Activated CD4-positive, alpha-beta T cell treated with anti-CD3 and anti-CD28 coated beads for 36 hours (primary cell): ENCODE measurements at regions not wholly inside any gene's neighbourhood (a gene's known extent, or its start where the extent isn't known, plus 50 kb on each side); places are given as distances from the start of the nearest gene placed in this dataset.

Source experiments
- ATAC-seq: fragments of 200-7000 bp; cut with Tn5 transposase; one replicate; pipeline ENCODE4 v1.10.0; 2021; ENCODE audit warnings: mild to moderate bottlenecking, moderate library complexity
- CTCF ChIA-PET: fragments of 350-600 bp; sonication (Branson Sonifier 250); formaldehyde crosslinking; loops from one replicate; lab custom pipeline; 2021; ENCODE audit warnings: antibody characterized with exemption; lab: Charles Lee
- POLR2A ChIA-PET: fragments of 350-600 bp; sonication (Branson Sonifier 250); formaldehyde crosslinking; loops from one replicate; lab custom pipeline; 2021; ENCODE audit warnings: antibody characterized with exemption, inconsistent platforms; lab: Charles Lee
- DNase-seq: peaks from one replicate; pipeline ENCODE4 v3.0.0-alpha.2; 2020
- H3K27ac Mint-ChIP-seq: one replicate; pipeline ENCODE4 v1.8.0; 2021; ENCODE audit warnings: mixed read lengths
- H3K27me3 Mint-ChIP-seq: one replicate; pipeline ENCODE4 v1.8.0; 2021; ENCODE audit warnings: mixed read lengths
- H3K36me3 Mint-ChIP-seq: one replicate; pipeline ENCODE4 v1.8.0; 2021; ENCODE audit warnings: low read depth, mixed read lengths
- H3K4me1 Mint-ChIP-seq: one replicate; pipeline ENCODE4 v1.8.0; 2021; ENCODE audit warnings: mixed read lengths
- H3K4me3 Mint-ChIP-seq: one replicate; pipeline ENCODE4 v1.8.0; 2021; ENCODE audit warnings: mild to moderate bottlenecking, moderate library complexity, mixed read lengths
- H3K9me3 Mint-ChIP-seq: one replicate; pipeline ENCODE4 v1.8.0; 2021; ENCODE audit warnings: low read depth, mixed read lengths
- intact Hi-C, 2 experiments: fragments of 100-400 bp; cut with DNase I in 1 of 2; cut with micrococcal nuclease in 1 of 2; formaldehyde crosslinking; loops; one replicate each; pipeline versions ENCODE4 v1.14.2 to v1.15.1; 2022 to 2024; cut with DNase I, micrococcal nuclease

- no peak for ATAC-seq
- ChIA-PET POLR2A (no interaction called here), CTCF (no interaction called here)
- intact Hi-C loops = loop anchor here in 1 of 2 experiments (5.0 kb wide), 1 partner anchor 883 kb away; no protein-coding TSS in a partner anchor
- no peaks in the 10 kb centered on the region for H3K9me3 Mint-ChIP-seq
- no peak overlapping the region for H3K4me3 Mint-ChIP-seq
- DNase-seq = no peak
- no peak overlapping the region for H3K27ac Mint-ChIP-seq
- no peaks in the 10 kb centered on the region for H3K27me3 Mint-ChIP-seq
- peaks cover 2% of the 10 kb centered on the region for H3K4me1 Mint-ChIP-seq
- no peaks in the 10 kb centered on the region for H3K36me3 Mint-ChIP-seq
Observed at GRCh38 chr2:12124790-12125189, 378.4 kb downstream of the LPIN1 start.

GRCh38 chr2:12126318-12126717, 379.9 kb downstream of the LPIN1 start:
- H3K36me3 Mint-ChIP-seq = no peaks in the 10 kb centered on the region
- ChIA-PET CTCF (no interaction called here), POLR2A (no interaction called here)
- no peaks in the 10 kb centered on the region for H3K27me3 Mint-ChIP-seq
- peaks cover 2% of the 10 kb centered on the region for H3K4me1 Mint-ChIP-seq
- no peak for DNase-seq
- no peaks in the 10 kb centered on the region for H3K9me3 Mint-ChIP-seq
- intact Hi-C loops = loop anchor here in 1 of 2 experiments (5.0 kb wide), 1 partner anchor 881 kb away; no protein-coding TSS in a partner anchor
- H3K4me3 Mint-ChIP-seq = no peak overlapping the region
- H3K27ac Mint-ChIP-seq = no peak overlapping the region
- no peak for ATAC-seq

DNA sequence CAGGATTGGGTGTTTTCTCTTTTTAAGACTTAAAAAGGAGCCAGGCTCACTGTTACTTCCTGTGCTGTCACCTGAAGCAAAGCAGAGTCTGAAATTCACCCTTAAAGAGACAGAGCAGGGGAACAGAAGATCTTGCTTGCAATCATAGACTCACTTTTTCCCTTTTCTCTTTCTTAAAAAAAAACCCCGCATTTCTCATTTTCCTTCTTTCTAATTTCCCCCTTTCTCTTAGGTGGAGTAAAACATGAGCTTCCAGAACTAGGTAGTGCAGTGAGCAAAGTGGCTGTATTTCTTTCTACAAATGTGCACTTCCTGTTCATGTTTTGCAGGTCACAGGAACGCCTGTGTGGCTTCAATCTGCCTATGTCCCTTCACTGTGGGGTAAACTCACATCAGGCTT, 381.2 kb downstream of the LPIN1 start:
- H3K9me3 Mint-ChIP-seq = no peaks in the 10 kb centered on the region
- H3K27ac Mint-ChIP-seq = peak overlapping the region; percentile 75
- no peaks in the 10 kb centered on the region for H3K36me3 Mint-ChIP-seq
- no peak overlapping the region for H3K4me3 Mint-ChIP-seq
- H3K4me1 Mint-ChIP-seq = peaks cover 2% of the 10 kb centered on the region
- ChIA-PET CTCF (interaction anchor here (0.7 kb wide), 2 partner anchors 10 to 17 kb away, joined by 3 to 5 read pairs; no protein-coding TSS in a partner anchor), POLR2A (no interaction called here)
- DNase-seq (no peak), ATAC-seq (peak; percentile 92)
- no peaks in the 10 kb centered on the region for H3K27me3 Mint-ChIP-seq
- intact Hi-C loops = loop anchor here in 1 of 2 experiments (5.0 kb wide), 1 partner anchor 880 kb away; no protein-coding TSS in a partner anchor

GRCh38 chr2:12131975-12132374, 385.5 kb downstream of the LPIN1 start:
- CTCF ChIA-PET = interaction anchor here (1.1 kb wide), 1 partner anchor 799 kb away, joined by 3 read pairs; no protein-coding TSS in a partner anchor
- H3K9me3 Mint-ChIP-seq = peaks cover 3% of the 10 kb centered on the region
- H3K27ac Mint-ChIP-seq = no peak overlapping the region
- H3K36me3 Mint-ChIP-seq = no peaks in the 10 kb centered on the region
- intact Hi-C loops = no loop called here
- POLR2A ChIA-PET = no interaction called here
- H3K27me3 Mint-ChIP-seq = no peaks in the 10 kb centered on the region
- no peaks in the 10 kb centered on the region for H3K4me1 Mint-ChIP-seq
- DNase-seq (no peak), ATAC-seq (no peak)
- H3K4me3 Mint-ChIP-seq = no peak overlapping the region

GRCh38 chr2:12141618-12142258, 395.3 kb downstream of the LPIN1 start:
- peaks cover 3% of the 10 kb centered on the region for H3K27me3 Mint-ChIP-seq
- CTCF ChIA-PET = no interaction called here
- H3K9me3 Mint-ChIP-seq = no peaks in the 10 kb centered on the region
- H3K36me3 Mint-ChIP-seq = no peaks in the 10 kb centered on the region
- H3K4me1 Mint-ChIP-seq = peaks cover 3% of the 10 kb centered on the region
- DNase-seq (no peak), ATAC-seq (no peak)
- intact Hi-C loops = no loop called here
- no peak overlapping the region for H3K4me3 Mint-ChIP-seq
- POLR2A ChIA-PET = no interaction called here
- H3K27ac Mint-ChIP-seq = no peak overlapping the region

DNA sequence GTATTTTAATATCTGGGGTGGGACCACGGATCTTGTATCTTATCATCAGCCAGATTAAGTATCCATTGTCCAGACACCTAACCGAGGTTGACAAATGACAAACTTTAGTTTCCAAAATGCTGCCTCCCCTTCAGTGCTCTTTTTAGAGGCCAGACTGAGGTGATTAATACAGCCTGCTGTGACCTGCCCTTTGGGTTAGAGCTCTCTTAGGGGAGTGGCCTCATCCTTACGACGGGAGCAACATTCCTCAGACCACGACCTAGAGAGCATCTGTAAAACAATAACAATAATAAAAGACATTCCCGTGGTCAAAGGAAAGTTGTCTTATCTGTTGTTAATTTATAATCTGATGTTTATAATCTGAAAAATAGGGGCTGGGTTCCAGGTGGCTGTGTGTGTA, 405.3 kb downstream of the LPIN1 start:
- Mint-ChIP-seq H3K36me3 (no peaks in the 10 kb centered on the region), H3K9me3 (no peaks in the 10 kb centered on the region), H3K4me3 (no peak overlapping the region), H3K4me1 (no peaks in the 10 kb centered on the region), H3K27me3 (no peaks in the 10 kb centered on the region), H3K27ac (no peak overlapping the region)
- DNase-seq (no peak), ATAC-seq (no peak)
- ChIA-PET POLR2A (no interaction called here), CTCF (no interaction called here)
- intact Hi-C loops = no loop called here

DNA sequence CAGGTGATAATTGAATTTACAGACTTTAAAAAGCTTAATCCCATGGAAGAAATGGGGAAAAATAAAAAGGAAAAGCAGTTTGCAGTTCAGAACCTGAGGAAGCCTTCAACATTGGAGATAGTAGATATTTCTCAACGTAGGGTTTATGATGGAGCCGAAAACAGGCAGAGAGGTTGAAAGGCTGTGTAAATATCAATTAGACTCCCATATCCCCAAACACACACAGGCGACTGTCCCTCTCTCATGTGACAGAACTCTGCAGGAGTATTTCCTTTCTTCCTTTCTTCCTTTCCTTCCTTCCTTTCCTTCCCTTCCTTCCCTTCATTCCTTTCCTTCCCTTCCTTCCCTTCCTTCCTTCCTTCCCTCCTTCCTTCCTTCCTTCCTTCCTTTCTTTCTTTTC, 406.5 kb downstream of the LPIN1 start:
- intact Hi-C loops = no loop called here

GRCh38 chr2:12155303-12156051, 409.0 kb downstream of the LPIN1 start:
- H3K27me3 Mint-ChIP-seq = no peaks in the 10 kb centered on the region
- POLR2A ChIA-PET = no interaction called here
- DNase-seq = no peak

More for the DNA sequence above, 406.5 kb downstream of the LPIN1 start:
- H3K9me3 Mint-ChIP-seq = no peaks in the 10 kb centered on the region
- POLR2A ChIA-PET = no interaction called here
- H3K27me3 Mint-ChIP-seq = no peaks in the 10 kb centered on the region
- ATAC-seq = no peak
- no peak overlapping the region for H3K4me3 Mint-ChIP-seq
- CTCF ChIA-PET = no interaction called here
- no peak for DNase-seq
- no peaks in the 10 kb centered on the region for H3K36me3 Mint-ChIP-seq
- no peak overlapping the region for H3K27ac Mint-ChIP-seq
- no peaks in the 10 kb centered on the region for H3K4me1 Mint-ChIP-seq

GRCh38 chr2:12156349-12156748, 409.9 kb downstream of the LPIN1 start:
- Mint-ChIP-seq H3K27me3 (no peaks in the 10 kb centered on the region), H3K36me3 (no peaks in the 10 kb centered on the region), H3K4me3 (no peak overlapping the region), H3K4me1 (no peaks in the 10 kb centered on the region), H3K9me3 (peaks cover 3% of the 10 kb centered on the region), H3K27ac (no peak overlapping the region)
- ATAC-seq (no peak), DNase-seq (no peak)
- CTCF ChIA-PET = interaction anchor here (1.0 kb wide), 1 partner anchor 371 kb away, joined by 3 read pairs; no protein-coding TSS in a partner anchor
- intact Hi-C loops = no loop called here
- POLR2A ChIA-PET = no interaction called here

More at GRCh38 chr2:12155303-12156051, 409.0 kb downstream of the LPIN1 start:
- no peak for ATAC-seq
- no peaks in the 10 kb centered on the region for H3K36me3 Mint-ChIP-seq
- no peak overlapping the region for H3K4me3 Mint-ChIP-seq
- H3K27ac Mint-ChIP-seq = no peak overlapping the region
- intact Hi-C loops = no loop called here
- no peaks in the 10 kb centered on the region for H3K4me1 Mint-ChIP-seq
- peaks cover under 1% of the 10 kb centered on the region for H3K9me3 Mint-ChIP-seq
- CTCF ChIA-PET = no interaction called here

- Mint-ChIP-seq H3K36me3 (no peaks in the 10 kb centered on the region), H3K9me3 (peaks cover 3% of the 10 kb centered on the region), H3K27ac (no peak overlapping the region), H3K4me1 (peaks cover 8% of the 10 kb centered on the region), H3K27me3 (peaks cover 8% of the 10 kb centered on the region), H3K4me3 (no peak overlapping the region)
- ATAC-seq (no peak), DNase-seq (no peak)
- intact Hi-C loops = no loop called here
- CTCF ChIA-PET = no interaction called here
- POLR2A ChIA-PET = no interaction called here
Observed at GRCh38 chr2:12161085-12161484, 414.7 kb downstream of the LPIN1 start.

DNA sequence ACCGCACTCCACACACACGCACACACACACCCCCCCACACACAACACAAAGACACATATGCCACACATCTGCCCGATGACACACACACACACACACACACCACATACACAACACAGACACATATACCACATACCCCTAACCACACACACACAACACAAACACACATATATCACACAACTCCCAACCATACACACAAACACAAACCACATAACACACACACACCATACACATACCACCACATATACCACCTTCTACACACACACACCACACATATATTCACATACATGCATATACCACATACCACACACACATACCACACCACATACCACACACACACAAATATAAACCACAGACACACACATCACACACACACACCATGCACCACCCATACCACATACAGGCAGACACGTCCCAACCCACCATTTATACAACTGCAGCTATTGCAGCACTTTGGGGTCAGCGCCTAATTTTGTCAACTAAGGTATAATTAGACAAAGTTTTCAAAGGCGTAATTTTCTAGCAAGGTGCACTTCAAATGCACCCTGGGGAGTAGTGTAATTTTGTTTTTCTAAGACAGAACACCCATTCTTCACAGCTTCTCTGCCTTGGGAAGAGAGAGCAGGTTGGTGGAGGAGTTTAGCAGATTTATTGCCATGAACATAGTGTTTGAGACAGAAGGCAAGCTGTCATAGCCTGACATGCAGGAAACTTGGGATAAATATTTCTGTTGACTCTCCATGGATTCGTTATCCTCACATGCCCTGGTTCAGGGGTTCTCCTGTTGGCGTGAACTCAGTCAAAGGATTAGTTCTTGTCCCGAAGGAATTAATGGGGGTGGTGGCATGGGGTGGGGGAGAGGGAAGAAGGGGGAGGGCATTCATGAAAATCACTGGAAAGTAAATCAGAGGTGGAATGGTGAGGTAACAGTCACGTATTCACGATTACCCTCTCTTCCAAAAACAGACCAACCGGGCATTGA, 416.1 kb downstream of the LPIN1 start:
- intact Hi-C loops = no loop called here
- Mint-ChIP-seq H3K9me3 (peaks cover 3% of the 10 kb centered on the region), H3K36me3 (no peaks in the 10 kb centered on the region), H3K4me3 (no peak overlapping the region), H3K27ac (no peak overlapping the region), H3K27me3 (peaks cover 8% of the 10 kb centered on the region), H3K4me1 (peaks cover 8% of the 10 kb centered on the region)
- CTCF ChIA-PET = no interaction called here
- no peak for ATAC-seq
- DNase-seq = no peak
- POLR2A ChIA-PET = no interaction called here
